Right lung (tissue), 2 donors: ENCODE measurements at regions not wholly inside any gene's neighbourhood (a gene's known extent, or its start where the extent isn't known, plus 50 kb on each side); places are given as distances from the start of the nearest gene placed in this dataset.

Experiments
- DNase-seq, 2 donors: peaks; one replicate each; pipeline ENCODE4 v3.0.0-alpha.2; 2013

DNA sequence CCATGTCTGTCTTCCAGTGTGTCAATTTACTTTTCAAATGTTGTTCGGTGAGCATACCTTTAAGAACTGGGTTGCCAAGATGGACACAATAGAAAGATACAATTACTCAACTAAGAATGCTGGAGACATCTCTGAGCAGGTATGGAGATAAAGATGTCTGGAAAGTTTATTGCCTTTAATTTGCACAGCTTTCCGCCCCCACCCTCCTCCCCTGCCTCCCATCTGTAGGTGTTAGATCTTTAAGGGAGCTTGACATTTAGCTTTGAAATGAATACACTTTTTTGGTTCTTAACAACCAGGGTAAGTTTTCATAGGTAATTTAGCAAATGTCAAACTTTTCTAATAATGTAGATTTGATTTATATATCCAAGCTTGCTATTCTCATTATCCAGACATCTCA lies 104.4 kb downstream of the BTBD3 start:
- no peak for DNase-seq

DNA sequence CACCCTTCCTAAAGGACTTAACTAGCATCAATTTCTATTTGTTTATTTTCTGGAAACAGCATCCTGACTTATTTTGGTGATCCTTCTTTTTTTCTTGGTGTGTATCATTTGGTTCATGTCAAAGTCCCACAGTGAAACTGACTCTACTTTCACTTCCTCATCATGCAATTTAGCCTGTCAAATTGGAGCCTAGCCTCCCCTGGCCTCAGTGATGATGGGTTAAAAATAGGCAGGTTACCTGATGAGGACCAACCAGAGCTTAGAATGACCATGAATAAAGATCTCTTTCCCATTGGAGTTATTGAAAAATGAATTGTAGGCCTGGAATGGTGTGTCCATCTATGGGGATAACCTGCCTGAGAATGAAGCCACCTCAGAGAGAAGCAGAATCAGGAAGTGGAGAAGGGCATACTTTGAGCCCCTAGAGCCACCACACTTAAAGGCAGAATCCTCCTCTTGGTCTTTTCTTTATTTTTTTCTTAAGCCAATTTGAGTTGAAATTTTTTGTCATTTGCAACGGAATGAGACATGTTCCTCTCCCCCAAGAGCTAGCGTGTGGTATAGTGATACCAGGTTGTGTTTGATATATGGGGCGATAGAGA lies 105.6 kb downstream of the BTBD3 start:
- no peak for DNase-seq

DNA sequence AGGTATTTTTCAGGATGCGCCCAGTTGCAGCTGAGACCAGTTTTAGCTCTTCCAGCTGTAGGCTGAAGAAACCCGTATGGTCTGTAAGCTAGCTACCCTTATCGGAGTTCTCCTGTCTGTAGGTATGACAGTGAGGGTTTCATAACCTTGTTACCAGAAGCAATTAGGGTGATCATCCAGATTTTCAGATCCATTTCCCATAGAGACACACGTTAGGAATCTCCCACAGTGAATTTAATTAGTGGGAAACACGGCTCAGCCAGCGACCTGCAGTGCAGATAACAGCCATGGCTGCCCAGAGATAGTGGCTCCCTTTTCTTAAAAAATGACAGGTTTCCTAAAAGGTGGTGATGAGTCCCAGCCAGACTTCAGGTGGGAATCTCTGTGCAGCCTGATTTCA lies 111.1 kb downstream of the BTBD3 start:
- DNase-seq = no peak

DNA sequence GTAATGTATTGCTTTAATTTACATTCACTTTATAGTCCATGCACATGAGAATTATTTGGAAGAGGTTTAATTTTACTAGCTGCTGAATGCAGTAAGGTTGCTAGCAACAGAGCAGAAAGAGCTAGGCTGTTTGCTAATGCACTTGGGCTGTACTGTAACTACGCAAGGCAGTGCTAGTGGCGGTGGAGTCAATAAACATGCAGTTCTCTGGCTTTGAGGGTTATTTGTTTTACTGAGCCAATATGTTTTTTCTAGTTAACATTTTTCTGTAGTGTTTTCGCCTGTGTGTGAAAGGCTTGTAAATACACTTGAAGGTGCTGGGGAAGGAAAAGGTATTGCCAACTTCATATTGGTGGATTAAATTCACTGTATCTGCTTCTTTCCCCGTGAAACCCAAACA lies 112.8 kb downstream of the BTBD3 start:
- peak in 1 of 2 donors; percentile 28 for DNase-seq

DNA sequence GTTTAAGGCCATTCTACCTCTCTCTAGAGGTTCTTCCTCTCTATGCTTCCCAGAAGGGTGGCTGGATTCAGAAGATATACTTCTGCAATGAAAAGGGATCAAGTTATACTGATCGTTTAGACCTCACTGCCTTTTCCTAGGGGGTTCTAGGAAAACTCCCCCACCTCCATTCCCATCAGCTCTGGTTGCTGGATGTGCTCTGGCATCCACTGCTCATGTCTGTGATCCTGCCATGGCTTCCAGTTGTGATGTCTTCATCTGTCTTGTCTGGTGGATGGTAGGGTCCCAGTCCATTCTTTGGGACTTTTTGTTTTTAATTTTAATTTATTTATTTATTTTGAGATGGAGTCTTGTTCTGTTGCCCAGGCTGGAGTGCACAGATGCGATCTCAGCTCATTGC lies 118.4 kb downstream of the BTBD3 start:
- DNase-seq = no peak

DNA sequence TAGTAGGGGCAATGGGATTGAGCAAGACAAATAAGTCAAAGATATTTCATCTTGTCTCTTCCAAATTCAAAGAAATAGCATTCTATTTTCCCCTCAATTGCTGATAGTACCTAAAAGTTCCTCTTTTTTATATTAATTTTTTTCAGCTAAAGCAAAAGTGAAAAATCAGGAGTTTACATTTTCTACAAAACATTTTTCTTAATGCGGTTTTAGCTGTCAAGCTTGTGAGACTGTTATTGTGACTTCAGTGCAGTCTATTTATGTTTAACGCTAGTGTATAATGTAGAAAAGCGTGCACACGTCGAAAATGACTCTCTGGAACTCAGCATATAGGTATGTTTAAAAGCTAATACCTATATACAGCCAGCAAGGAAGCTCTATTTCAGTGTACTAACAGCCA lies 119.8 kb downstream of the BTBD3 start:
- DNase-seq = no peak

DNA sequence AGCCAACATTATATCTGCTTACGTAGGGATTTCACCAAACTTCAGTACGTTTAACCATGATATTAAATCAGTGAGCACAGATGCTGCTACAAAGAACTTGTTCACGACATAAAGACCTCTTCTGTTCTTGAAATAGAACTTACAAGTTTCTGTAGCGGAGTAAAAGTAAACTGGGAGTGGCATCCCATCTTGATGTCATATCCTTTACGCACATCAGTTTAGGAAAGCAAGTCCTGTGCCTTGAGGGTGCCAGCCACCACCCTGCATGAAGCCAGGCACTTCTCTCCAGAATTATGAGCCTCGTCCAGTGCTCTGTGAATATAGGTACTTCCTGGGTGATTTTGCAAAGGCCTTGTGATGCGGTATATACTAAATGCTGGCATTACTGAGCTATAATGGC lies 122.6 kb downstream of the BTBD3 start:
- DNase-seq = no peak

DNA sequence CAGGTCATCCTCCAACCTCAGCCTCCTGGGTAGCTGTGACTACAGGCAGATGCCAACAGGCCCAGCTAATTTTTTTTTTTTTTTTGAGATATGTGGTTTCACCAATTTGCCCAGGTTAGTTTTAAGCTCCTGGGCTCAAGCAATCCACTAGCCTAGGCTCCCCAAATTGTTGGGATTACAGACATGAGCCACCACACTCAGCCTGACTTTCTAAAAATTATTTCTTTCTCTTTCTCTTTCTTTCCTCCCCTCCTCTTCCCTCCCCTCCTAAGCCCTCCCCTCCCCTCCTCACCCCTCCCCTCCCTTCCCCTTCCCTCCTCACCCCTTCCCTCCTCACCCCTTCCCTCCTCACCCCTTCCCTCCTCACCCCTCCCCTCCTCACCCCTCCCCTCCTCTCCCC lies 127.3 kb downstream of the BTBD3 start:
- DNase-seq = no peak

DNA sequence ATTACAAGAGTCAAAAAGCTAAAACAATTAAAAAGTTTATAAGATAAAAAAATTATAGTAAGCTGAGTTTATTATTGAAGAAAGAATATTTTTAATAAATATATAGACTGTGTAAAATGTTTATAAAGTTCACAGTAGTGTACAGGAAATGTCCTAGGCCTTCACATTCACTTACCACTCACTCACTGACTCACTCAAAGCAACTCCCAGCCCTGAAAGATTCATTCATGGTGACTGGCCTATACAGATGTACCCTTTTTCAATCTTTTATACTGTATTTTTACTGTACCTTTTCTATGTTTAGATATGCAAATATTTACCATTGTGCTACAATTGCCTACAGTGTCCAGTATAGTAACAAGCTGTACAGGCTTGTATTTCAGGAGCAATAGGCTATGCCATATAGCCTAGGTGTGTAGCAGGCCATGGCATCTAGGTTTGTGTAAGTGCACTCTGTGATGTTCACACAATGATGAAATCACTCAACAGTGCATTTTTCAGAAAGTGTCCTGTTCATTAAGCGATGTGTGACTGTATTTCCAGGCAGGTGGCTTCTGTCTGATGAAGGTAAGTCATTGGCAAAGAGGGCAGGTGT lies 130.2 kb downstream of the BTBD3 start:
- DNase-seq = no peak

DNA sequence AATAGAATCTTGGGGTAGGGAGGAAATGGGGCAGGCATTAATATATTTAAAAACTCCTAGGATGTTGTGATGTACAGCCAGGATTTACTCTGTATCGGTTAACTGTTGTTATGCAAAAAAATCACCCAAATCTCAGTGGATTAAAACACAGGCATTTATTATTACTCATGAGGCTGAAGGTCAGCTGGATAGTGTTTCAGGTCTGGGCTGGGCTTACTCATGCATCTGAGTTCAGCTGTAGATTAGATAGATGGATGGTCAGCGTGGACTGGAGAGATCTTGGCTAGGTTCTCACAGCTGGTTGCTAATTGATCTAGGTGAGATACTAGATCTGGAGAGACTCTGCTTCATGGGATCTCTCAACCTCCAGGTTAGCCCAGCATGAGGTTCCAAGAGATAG lies 131.4 kb downstream of the BTBD3 start:
- DNase-seq = no peak

DNA sequence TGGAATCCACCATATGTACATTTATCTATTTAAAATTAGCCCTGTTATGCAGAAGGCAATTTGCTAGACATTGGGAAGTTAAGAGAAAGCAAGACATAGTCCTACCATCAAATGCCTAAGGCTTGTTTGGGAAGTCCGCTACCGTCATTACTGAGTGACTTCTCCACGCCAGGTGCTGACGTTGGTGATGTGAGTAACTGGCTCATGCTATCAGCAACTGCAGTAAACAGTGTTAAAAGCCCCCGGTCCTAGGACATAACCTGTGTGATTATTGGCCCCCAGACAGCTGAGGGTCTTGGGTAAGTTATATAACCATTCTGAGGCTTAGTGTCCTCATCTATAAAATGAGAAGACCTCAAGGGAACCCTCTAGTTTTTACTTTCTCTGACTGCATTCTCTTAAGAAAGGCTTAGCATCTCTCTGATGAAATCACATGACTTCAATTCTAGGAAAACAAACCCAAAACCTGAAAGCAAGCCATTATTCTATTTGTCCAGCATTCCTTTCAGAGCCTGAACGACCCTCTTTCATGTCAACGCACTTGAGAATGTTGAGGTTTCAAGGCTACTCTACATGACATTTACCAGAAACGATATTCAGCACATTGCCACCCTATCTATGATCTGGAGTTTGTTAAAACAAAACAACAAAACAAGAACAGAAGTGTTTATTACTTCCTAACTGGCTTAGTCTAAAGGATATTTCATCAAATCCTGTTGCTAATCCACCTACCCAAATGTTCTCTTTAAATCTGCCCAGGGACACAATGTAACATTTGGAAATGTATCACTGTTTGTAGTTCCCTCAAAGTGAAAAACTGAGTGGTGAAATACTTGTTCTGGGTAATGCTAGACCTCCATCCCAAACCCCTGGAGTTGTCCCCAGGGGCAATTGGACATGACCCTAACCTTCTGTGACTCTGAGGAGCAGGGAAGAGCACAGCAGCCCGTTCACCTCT lies 133.8 kb downstream of the BTBD3 start:
- DNase-seq = no peak

DNA sequence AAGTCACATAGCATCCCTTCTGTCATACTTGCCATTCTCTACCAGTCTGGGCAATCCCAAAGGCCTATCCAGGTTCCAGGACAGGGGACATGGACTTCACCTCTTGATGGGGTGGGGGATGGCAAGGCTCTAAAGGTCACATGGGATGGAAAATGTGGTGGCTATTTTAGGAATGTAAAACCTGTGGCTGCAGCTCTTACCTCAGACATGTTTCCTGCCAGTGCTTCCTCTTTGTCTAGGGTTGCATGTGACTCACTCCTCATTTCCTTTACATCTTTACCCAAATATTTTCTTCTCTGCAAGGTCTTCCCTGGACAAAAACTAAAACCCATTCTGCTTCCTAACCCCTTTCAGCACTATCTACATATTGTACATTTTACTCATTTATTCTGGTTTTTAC lies 135.7 kb downstream of the BTBD3 start:
- DNase-seq = peak in 1 of 2 donors; percentile 14

DNA sequence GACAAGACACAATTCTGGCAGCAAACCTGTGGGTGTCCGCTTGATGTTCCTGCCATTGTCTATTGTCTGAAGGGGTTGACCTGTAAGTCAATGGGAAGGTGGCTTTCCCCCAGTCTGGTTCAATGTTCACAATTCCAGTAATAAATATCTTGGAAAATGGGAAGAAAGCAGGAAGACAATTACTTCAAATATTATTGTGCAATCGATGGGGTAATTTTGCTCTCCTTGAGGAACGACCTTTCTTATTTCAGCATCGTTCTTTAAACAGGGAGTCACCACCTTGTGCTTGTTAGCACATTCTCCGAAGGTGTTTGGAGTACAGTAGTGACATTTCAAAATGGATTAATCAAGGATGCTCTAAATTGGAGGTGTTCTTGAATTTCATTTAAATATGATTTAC lies 136.9 kb downstream of the BTBD3 start:
- no peak for DNase-seq

DNA sequence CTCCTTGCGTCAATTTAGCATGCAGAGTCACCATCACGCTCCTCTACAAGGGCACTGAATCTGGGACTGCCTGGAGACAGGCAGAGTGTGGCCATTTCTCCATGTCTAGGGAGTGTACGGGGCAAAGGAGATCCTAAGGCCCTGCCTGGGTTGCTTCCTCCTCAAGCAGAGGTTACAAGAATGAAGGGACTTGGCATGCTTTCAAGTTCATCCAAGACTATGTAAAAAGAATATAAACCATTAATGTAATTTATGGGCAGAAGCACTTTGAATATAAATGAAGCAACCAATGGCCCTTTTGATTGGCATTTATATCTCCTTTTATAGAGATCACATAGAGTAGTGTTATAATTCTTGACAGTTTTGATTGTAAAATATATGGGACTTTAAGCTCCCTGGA lies 137.5 kb downstream of the BTBD3 start:
- no peak for DNase-seq

DNA sequence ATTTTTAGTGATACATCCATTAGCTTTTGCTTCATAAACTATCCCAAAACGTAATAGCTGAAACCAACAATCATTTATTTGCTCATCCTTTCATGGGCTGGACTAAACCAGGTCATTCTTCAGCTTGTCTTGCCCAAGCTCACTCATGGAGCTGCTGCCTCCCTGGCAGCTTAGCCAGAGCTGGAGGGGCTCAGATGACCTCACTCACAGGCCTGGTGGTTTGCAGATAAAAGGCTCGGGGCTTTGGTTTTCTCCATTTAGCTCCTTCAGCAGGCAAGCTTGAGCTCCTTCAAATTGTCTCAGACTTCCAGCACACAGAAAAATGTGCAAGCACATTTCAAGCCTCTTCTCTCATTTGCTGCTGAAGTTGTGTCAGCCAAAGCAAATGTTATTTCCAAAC lies 139.1 kb downstream of the BTBD3 start:
- no peak for DNase-seq

DNA sequence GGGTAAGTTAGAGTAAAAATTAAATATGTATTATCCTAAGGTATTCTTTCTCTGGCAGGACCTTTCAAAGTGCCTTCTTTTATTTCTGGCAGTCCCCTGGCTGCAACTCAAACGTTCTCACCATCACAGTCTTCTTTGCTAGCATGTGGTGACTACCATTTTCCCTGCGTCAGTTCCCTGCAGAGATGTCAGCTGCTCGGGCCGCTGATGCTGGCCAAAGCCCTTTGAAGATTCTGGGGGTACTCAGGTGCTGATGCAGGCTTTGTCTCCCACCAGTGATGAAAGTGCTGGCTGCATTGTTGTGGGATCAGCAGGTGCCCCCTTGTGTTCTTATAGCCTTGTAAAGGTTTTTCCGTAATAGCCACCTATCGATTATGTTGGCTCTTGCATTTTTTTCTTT lies 140.1 kb downstream of the BTBD3 start:
- no peak for DNase-seq

DNA sequence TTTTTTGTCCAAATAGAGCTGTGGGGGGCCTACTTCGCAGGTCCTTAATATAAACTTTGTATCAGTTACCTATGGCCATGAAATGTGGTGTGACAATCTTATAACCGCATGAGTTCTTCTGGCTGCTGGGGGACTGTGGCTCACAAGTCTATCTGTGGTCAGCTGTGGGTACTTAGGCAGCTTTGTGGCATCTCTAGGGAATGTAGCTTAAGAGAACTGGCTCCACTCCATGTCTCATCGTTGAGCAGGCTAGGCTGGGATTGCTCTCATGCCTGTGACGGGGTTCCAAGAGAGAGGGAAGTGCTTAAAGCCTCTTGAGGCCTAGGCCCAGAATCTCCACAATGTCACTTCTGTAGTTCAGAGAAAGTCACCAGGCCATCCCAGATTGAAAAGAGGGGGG lies 140.5 kb downstream of the BTBD3 start:
- no peak for DNase-seq

DNA sequence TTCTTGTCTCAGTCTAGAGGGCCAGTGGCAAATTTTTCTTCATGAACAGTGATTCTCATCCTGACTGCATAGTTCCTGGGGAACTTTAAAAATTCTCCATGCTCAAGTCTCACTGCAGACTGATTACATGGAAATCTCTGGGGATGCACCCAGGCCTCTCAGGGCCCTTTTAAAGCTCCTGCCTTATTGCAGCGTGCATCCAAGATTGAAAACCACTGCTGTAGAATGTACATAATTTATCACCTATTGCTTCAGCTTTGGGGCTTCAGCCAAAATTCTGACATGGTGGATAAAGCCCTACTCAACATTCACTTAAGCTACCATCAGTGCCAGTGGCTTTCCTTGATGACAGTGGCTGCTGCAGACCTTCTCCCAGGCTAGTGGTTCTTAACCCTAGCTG lies 143.8 kb downstream of the BTBD3 start:
- no peak for DNase-seq

DNA sequence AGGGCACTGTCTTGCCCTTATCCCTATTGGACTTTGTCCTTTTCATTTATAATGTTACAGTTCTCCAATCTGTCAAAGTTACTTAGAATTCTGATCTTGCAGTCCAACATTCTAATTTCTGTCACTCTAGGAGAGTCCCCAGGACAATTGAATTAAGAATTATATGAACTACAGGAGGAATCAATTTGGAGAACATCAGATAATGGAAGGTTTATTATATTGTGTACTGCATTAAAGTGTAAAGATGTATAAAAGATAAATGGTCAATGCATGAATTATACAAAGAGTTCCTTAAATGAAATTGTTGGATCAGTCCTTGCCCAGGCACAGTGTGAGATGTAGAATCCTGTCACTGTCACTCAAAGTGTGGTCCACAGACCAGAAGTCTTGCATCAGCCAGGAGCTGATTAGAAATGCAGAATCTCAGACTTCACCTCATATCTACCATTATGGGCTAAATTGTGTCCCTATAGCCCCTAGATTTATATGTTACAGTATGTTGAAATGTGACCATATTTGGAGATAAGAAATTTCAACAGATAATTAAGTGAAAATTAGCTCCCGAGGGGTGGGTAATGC lies 145.5 kb downstream of the BTBD3 start:
- no peak for DNase-seq

DNA sequence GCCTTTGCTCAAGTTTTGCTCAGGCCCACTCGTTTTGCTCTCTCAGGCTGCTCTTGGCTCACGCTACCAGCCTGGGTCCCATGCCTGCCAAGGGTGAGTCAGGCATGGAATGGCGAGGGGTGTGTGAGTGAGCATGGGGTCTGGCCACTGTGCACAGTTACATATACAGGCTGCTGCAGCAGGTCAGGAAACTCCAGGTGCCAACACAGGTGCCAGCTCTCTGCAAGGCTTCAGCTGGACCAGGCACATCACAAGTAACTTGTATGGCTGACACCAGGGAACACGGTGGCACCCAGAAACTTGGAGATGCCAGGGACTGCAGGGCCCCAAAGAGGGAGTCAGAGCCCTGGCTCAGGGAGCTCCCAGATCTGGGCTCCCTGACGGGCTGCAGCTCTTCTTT lies 146.8 kb downstream of the BTBD3 start:
- no peak for DNase-seq

DNA sequence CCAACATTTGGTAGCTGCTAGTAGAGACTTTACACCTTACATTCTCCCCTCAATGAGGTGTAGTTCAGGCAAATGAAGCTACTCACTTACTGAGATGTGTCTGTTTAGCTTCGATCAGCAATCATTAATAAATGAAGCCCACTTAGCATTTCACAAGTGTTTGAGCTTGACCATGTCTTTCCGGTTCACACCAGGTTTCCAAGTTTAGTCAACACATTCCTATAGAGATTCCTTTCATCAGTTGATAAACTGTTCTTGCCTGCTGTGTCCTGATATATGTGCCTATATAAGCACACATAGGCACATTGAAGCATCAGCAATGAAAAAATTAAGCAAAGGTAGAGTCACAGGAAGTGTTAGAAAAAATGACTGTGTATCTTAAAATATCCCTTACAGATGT lies 150.0 kb downstream of the BTBD3 start:
- DNase-seq = no peak

DNA sequence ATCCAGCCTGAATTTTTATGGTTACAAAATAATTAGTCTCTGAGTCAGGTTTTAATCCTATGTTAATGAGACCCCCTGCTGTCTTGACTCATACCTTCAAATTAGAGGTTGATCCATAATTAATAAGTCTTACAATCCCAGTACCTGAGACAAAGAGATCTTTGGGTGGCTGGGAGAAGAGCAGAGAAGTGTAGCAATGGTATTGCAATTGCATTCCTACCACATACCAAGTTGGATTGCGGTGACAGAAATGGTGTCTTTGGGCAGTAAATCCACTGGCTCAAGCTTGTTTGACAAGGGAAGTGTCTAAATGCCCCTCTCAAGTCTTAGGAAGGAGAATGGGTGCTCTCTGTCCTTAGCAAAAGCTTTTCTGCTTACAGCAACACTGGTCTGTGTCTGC lies 150.4 kb downstream of the BTBD3 start:
- no peak for DNase-seq

DNA sequence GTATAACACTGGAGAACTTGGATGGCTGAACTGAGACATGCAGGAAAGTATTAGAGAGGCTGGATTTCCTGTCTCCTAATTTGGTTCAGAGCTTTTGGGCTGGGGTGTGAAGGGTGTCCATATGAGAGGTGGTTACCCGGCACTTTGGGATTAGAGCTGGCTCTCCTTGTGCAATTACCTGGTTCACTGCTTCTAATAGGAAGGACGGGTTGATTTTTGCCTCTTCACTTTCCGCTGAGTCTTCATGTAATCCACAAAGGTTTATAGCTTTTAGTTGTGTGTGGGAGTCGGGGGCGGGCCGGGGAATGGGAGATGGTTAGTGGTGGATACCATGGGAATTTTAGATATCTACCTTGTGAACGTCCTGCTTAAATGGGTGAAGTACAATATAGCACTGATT lies 151.5 kb downstream of the BTBD3 start:
- no peak for DNase-seq
